Naive thymus-derived CD4-positive, alpha-beta T cell (primary cell): ENCODE measurements at regions not wholly inside any gene's neighbourhood (a gene's known extent, or its start where the extent isn't known, plus 50 kb on each side); places are given as distances from the start of the nearest gene placed in this dataset.
A peak's percentile ranks its signal among the peaks of the same experiment; 100 is the strongest.

Experiments
- ATAC-seq: fragments of 150-1000 bp; cut with Tn5 transposase; 2 replicates; pipeline ENCODE4 v1.10.0; 2021; ENCODE audit warnings: mild to moderate bottlenecking, moderate library complexity
- CTCF ChIA-PET: fragments of 350-600 bp; sonication (Branson Sonifier 250); formaldehyde crosslinking; loops from one replicate; lab custom pipeline; 2021; ENCODE audit warnings: antibody characterized with exemption; lab: Charles Lee
- POLR2A ChIA-PET: fragments of 350-600 bp; sonication (Branson Sonifier 250); formaldehyde crosslinking; loops from one replicate; lab custom pipeline; 2021; ENCODE audit warnings: antibody characterized with exemption, inconsistent platforms; lab: Charles Lee
- DNase-seq, 9 donors: peaks; one replicate each; pipeline versions ENCODE4 v3.0.0 to v3.0.0-alpha.2; 2020 to 2022; ENCODE audit warnings: mixed read lengths in 1 of 9
- H3K27ac ChIP-seq: one replicate; pipeline ENCODE4 v1.7.0; 2013; ENCODE audit warnings: mild to moderate bottlenecking, low read depth, low read length, moderate library complexity
- H3K27me3 ChIP-seq, 2 donors: one replicate each; pipeline ENCODE4 v1.7.0; 2013; ENCODE audit warnings: low read length in 2 of 2, mild to moderate bottlenecking in 2 of 2, moderate library complexity in 2 of 2; ENCODE audit not compliant: control insufficient read depth in 2 of 2, insufficient read depth in 2 of 2
- H3K36me3 ChIP-seq, 3 experiments: 1 replicate in 2 of 3; 2 replicates in 1 of 3; pipeline ENCODE4 v1.7.0; 2013; ENCODE audit warnings: low read length in 3 of 3, mild to moderate bottlenecking in 3 of 3, moderate library complexity in 1 of 3; ENCODE audit not compliant: insufficient read depth in 3 of 3, control insufficient read depth in 2 of 3
- H3K4me1 ChIP-seq, 2 donors: one replicate each; pipeline ENCODE4 v1.7.0; 2013; ENCODE audit warnings: low read length in 2 of 2, mild to moderate bottlenecking in 2 of 2, moderate library complexity in 1 of 2; ENCODE audit not compliant: control insufficient read depth in 2 of 2, insufficient read depth in 2 of 2
- H3K4me3 ChIP-seq: 2 replicates; pipeline ENCODE4 v1.7.0; 2013; ENCODE audit warnings: mild to moderate bottlenecking, low read length
- H3K9me3 ChIP-seq, 3 experiments: 1 replicate in 2 of 3; 2 replicates in 1 of 3; pipeline ENCODE4 v1.7.0; 2013; ENCODE audit warnings: low read length in 3 of 3; ENCODE audit not compliant: control insufficient read depth in 2 of 3
- H3K27ac Mint-ChIP-seq, 9 donors: one replicate each; pipeline ENCODE4 v1.8.0; 2020 to 2022; ENCODE audit warnings: mixed read lengths in 9 of 9, mild to moderate bottlenecking in 8 of 9, moderate library complexity in 5 of 9, inconsistent platforms in 2 of 9
- H3K27me3 Mint-ChIP-seq, 5 donors: one replicate each; pipeline ENCODE4 v1.8.0; 2021 to 2022; ENCODE audit warnings: mixed read lengths in 5 of 5, mild to moderate bottlenecking in 1 of 5
- H3K36me3 Mint-ChIP-seq, 5 donors: one replicate each; pipeline ENCODE4 v1.8.0; 2020 to 2022; ENCODE audit warnings: mixed read lengths in 5 of 5, mild to moderate bottlenecking in 3 of 5, inconsistent platforms in 1 of 5
- H3K4me1 Mint-ChIP-seq, 7 donors: one replicate each; pipeline ENCODE4 v1.8.0; 2020 to 2022; ENCODE audit warnings: mixed read lengths in 7 of 7, mild to moderate bottlenecking in 3 of 7, inconsistent platforms in 1 of 7
- H3K4me3 Mint-ChIP-seq, 10 donors: one replicate each; pipeline ENCODE4 v1.8.0; 2020 to 2022; ENCODE audit warnings: mild to moderate bottlenecking in 10 of 10, mixed read lengths in 10 of 10, moderate library complexity in 6 of 10, inconsistent platforms in 2 of 10
- H3K9me3 Mint-ChIP-seq, 11 donors: one replicate each; pipeline ENCODE4 v1.8.0; 2020 to 2022; ENCODE audit warnings: mixed read lengths in 11 of 11, mild to moderate bottlenecking in 4 of 11, inconsistent platforms in 1 of 11, moderate library complexity in 1 of 11
- intact Hi-C, 2 donors: fragments of 100-400 bp; cut with micrococcal nuclease; formaldehyde crosslinking; loops; one replicate each; pipeline ENCODE4 v1.15.1; 2023

GRCh38 chr13:88896466-88896865 is 1225.3 kb downstream of the SLITRK5 start:
- H3K9me3 ChIP-seq: no peaks in the 10 kb centered on the region
- H3K4me1 ChIP-seq: no peaks in the 10 kb centered on the region
- Mint-ChIP-seq H3K27me3 (no peaks in the 10 kb centered on the region), H3K36me3 (no peaks in the 10 kb centered on the region), H3K4me1 (no peaks in the 10 kb centered on the region), H3K27ac (no peak overlapping the region), H3K9me3 (peaks cover 0 to 5% (median under 1%) of the 10 kb centered on the region in 11 donors), H3K4me3 (no peak overlapping the region)
- intact Hi-C loops: no loop called here
- ChIA-PET POLR2A (no interaction called here), CTCF (no interaction called here)
- no peak for DNase-seq
- ATAC-seq: peak; percentile 10
- H3K4me3 ChIP-seq: no peak overlapping the region
- H3K36me3 ChIP-seq: no peaks in the 10 kb centered on the region
- no peaks in the 10 kb centered on the region for H3K27me3 ChIP-seq
- H3K27ac ChIP-seq: no peak overlapping the region

- no peak overlapping the region for H3K27ac ChIP-seq
- Mint-ChIP-seq H3K36me3 (no peaks in the 10 kb centered on the region), H3K27ac (no peak overlapping the region), H3K9me3 (peaks cover 0 to 11% (median 2%) of the 10 kb centered on the region in 11 donors), H3K27me3 (no peaks in the 10 kb centered on the region), H3K4me3 (no peak overlapping the region), H3K4me1 (no peaks in the 10 kb centered on the region)
- no peaks in the 10 kb centered on the region for H3K4me1 ChIP-seq
- DNase-seq (no peak), ATAC-seq (no peak)
- ChIA-PET CTCF (no interaction called here), POLR2A (no interaction called here)
- no peak overlapping the region for H3K4me3 ChIP-seq
- no peaks in the 10 kb centered on the region for H3K36me3 ChIP-seq
- H3K27me3 ChIP-seq: no peaks in the 10 kb centered on the region
- intact Hi-C loops: no loop called here
- H3K9me3 ChIP-seq: no peaks in the 10 kb centered on the region
Measured at GRCh38 chr13:88908961-88909441, 1237.8 kb downstream of the SLITRK5 start.

GRCh38 chr13:88919970-88920628 is 1248.9 kb downstream of the SLITRK5 start:
- H3K9me3 ChIP-seq: no peaks in the 10 kb centered on the region
- H3K4me3 ChIP-seq: no peak overlapping the region
- intact Hi-C loops: loop anchor here in 1 of 2 donors (1.0 kb wide), 1 partner anchor 13 kb away; no protein-coding TSS in a partner anchor
- ChIA-PET CTCF (no interaction called here), POLR2A (no interaction called here)
- H3K9me3 Mint-ChIP-seq: peaks cover 0 to 13% (median 2%) of the 10 kb centered on the region in 11 donors
- peak in 6 of 9 donors; percentile 1 to 51 (median 21) for DNase-seq
- no peaks in the 10 kb centered on the region for H3K27me3 ChIP-seq
- H3K27ac ChIP-seq: no peak overlapping the region
- H3K27me3 Mint-ChIP-seq: no peaks in the 10 kb centered on the region
- H3K4me1 ChIP-seq: no peaks in the 10 kb centered on the region
- peaks cover 4 to 31% (median 12%) of the 10 kb centered on the region in 7 donors for H3K4me1 Mint-ChIP-seq
- H3K4me3 Mint-ChIP-seq: peak overlapping the region in 8 of 10 donors; percentile 9 to 53 (median 28)
- no peaks in the 10 kb centered on the region for H3K36me3 ChIP-seq
- peaks cover 0 to 6% (median 0%) of the 10 kb centered on the region in 5 donors for H3K36me3 Mint-ChIP-seq
- peak overlapping the region in 5 of 9 donors; percentile 6 to 70 (median 42) for H3K27ac Mint-ChIP-seq
- peak; percentile 72 for ATAC-seq

- Histone ChIP-seq H3K36me3 (no peaks in the 10 kb centered on the region), H3K9me3 (no peaks in the 10 kb centered on the region), H3K27ac (no peak overlapping the region), H3K27me3 (no peaks in the 10 kb centered on the region), H3K4me1 (no peaks in the 10 kb centered on the region), H3K4me3 (no peak overlapping the region)
- intact Hi-C loops: no loop called here
- Mint-ChIP-seq H3K36me3 (peaks cover 0 to 4% (median 0%) of the 10 kb centered on the region in 5 donors), H3K4me3 (no peak overlapping the region), H3K27ac (no peak overlapping the region), H3K4me1 (peaks cover 0 to 6% (median 0%) of the 10 kb centered on the region in 7 donors), H3K27me3 (no peaks in the 10 kb centered on the region), H3K9me3 (peaks cover 0 to 5% (median 0%) of the 10 kb centered on the region in 11 donors)
- CTCF ChIA-PET: no interaction called here
- DNase-seq (no peak), ATAC-seq (no peak)
- POLR2A ChIA-PET: no interaction called here
Measured at GRCh38 chr13:88925954-88926353, 1254.8 kb downstream of the SLITRK5 start.

- Histone ChIP-seq H3K4me1 (no peaks in the 10 kb centered on the region), H3K27ac (no peak overlapping the region), H3K4me3 (no peak overlapping the region), H3K9me3 (no peaks in the 10 kb centered on the region), H3K27me3 (no peaks in the 10 kb centered on the region), H3K36me3 (no peaks in the 10 kb centered on the region)
- Mint-ChIP-seq H3K27me3 (no peaks in the 10 kb centered on the region), H3K4me1 (peaks cover 0 to 6% (median 0%) of the 10 kb centered on the region in 7 donors), H3K9me3 (peaks cover 0 to 5% (median 0%) of the 10 kb centered on the region in 11 donors), H3K27ac (no peak overlapping the region), H3K4me3 (no peak overlapping the region), H3K36me3 (no peaks in the 10 kb centered on the region)
- ATAC-seq (no peak), DNase-seq (no peak)
- intact Hi-C loops: no loop called here
- ChIA-PET CTCF (no interaction called here), POLR2A (no interaction called here)
Measured at GRCh38 chr13:88926890-88927502, 1255.8 kb downstream of the SLITRK5 start.

GRCh38 chr13:88932950-88933349 is 1261.8 kb downstream of the SLITRK5 start:
- H3K27me3 ChIP-seq: no peaks in the 10 kb centered on the region
- ATAC-seq (no peak), DNase-seq (no peak)
- no peaks in the 10 kb centered on the region for H3K36me3 ChIP-seq
- intact Hi-C loops: loop anchor here in 1 of 2 donors (1.0 kb wide), 1 partner anchor 13 kb away; no protein-coding TSS in a partner anchor
- ChIA-PET POLR2A (no interaction called here), CTCF (no interaction called here)
- no peak overlapping the region for H3K27ac ChIP-seq
- no peaks in the 10 kb centered on the region for H3K36me3 Mint-ChIP-seq
- no peaks in the 10 kb centered on the region for H3K4me1 ChIP-seq
- peak overlapping the region in 3 of 10 donors; percentile 6 to 52 (median 17) for H3K4me3 Mint-ChIP-seq
- H3K27ac Mint-ChIP-seq: no peak overlapping the region
- no peaks in the 10 kb centered on the region for H3K27me3 Mint-ChIP-seq
- H3K9me3 Mint-ChIP-seq: peaks cover 0 to 5% (median 0%) of the 10 kb centered on the region in 11 donors
- H3K4me3 ChIP-seq: no peak overlapping the region
- peaks cover 0 to 10% (median 0%) of the 10 kb centered on the region in 7 donors for H3K4me1 Mint-ChIP-seq
- H3K9me3 ChIP-seq: no peaks in the 10 kb centered on the region
